ENCODE measurements at regions not wholly inside any gene's neighbourhood (a gene's known extent, or its start where the extent isn't known, plus 50 kb on each side); places are given as distances from the start of the nearest gene placed in this dataset.

GRCh38 chr3:170703121-170703588, 117.3 kb upstream of the SLC7A14 start:
- TF ChIP-seq CTCF (IDR thresholded peaks at IDR 0.05; ENCODE audit: borderline replicate concordance, extremely low read depth, low read length, poor library complexity, severe bottlenecking), result no peak
- no peak for TF ChIP-seq EZH2 (IDR thresholded peaks at IDR 0.05; ENCODE audit: borderline replicate concordance, low read depth, low read length, severe bottlenecking)

Measured in DND-41 (cell line).